SU-DHL-6 (cell line): ENCODE measurements at regions not wholly inside any gene's neighbourhood (a gene's known extent, or its start where the extent isn't known, plus 50 kb on each side); places are given as distances from the start of the nearest gene placed in this dataset.

Experiments used
- H2AFZ ChIP-seq: fragments of 200-600 bp; sonication (generic); 2 replicates; pipeline ENCODE4 v1.6.1; 2014; ENCODE audit warnings: low read depth, mild to moderate bottlenecking, moderate library complexity, mixed read lengths, antibody characterized with exemption, low read length; ENCODE audit not compliant: severe bottlenecking
- H3F3A ChIP-seq: fragments of 200-600 bp; shearing (Covaris generic); 2 replicates; pipeline ENCODE4 v1.6.0; 2016; ENCODE audit warnings: antibody characterized with exemption, mild to moderate bottlenecking; ENCODE audit not compliant: insufficient read depth
- H3K27ac ChIP-seq: fragments of 200-600 bp; sonication (generic); 2 replicates; pipeline ENCODE4 v1.5.1; 2016; ENCODE audit warnings: low read depth, mild to moderate bottlenecking, low read length, moderate library complexity, mixed read lengths
- H3K27me3 ChIP-seq: fragments of 200-600 bp; sonication (generic), shearing (Covaris generic); 2 replicates; pipeline ENCODE4 v1.6.0; 2014; ENCODE audit warnings: mild to moderate bottlenecking, low read length
- H3K36me3 ChIP-seq: fragments of 200-600 bp; sonication (generic); 2 replicates; pipeline ENCODE4 v1.6.1; 2014; ENCODE audit warnings: mild to moderate bottlenecking, low read length, mixed read lengths
- H3K4me2 ChIP-seq: fragments of 300-600, 200-600 bp; shearing (Covaris generic), sonication (generic); 2 replicates; pipeline ENCODE4 v1.6.0; 2014; ENCODE audit warnings: low read length, low read depth, mild to moderate bottlenecking; ENCODE audit not compliant: poor library complexity, severe bottlenecking
- H3K4me3 ChIP-seq: fragments of 200-600 bp; sonication (generic); 2 replicates; pipeline ENCODE4 v1.5.1; 2014; ENCODE audit warnings: antibody characterized with exemption, low read length, mild to moderate bottlenecking, mixed read lengths; ENCODE audit not compliant: insufficient read depth, poor library complexity, severe bottlenecking
- H3K79me2 ChIP-seq: fragments of 200-600 bp; sonication (generic); 2 replicates; pipeline ENCODE4 v1.6.1; 2014; ENCODE audit warnings: mild to moderate bottlenecking, low read length, moderate library complexity; ENCODE audit not compliant: insufficient read depth
- H3K9ac ChIP-seq: fragments of 200-600 bp; sonication (generic); 2 replicates; pipeline ENCODE4 v1.7.0; 2014; ENCODE audit warnings: mild to moderate bottlenecking, low read length
- H3K9me2 ChIP-seq: fragments of 200-600 bp; sonication (generic); replicated peaks from 2 replicates; pipeline ENCODE4 v1.6.1; 2014; ENCODE audit warnings: low read length; ENCODE audit not compliant: insufficient read depth
- H3K9me3 ChIP-seq: fragments of 200-600 bp; sonication (generic); 2 replicates; pipeline ENCODE4 v1.6.1; 2014; ENCODE audit warnings: low read length, mixed read lengths; ENCODE audit not compliant: insufficient read depth
- H4K20me1 ChIP-seq: fragments of 200-600 bp; sonication (generic); 2 replicates; pipeline ENCODE4 v1.6.1; 2014; ENCODE audit warnings: low read depth, mild to moderate bottlenecking, antibody characterized with exemption, low read length, moderate library complexity, mixed read lengths
- EZH2phosphoT487 ChIP-seq: fragments of 200-600 bp; sonication (generic), shearing (Covaris generic); conservative IDR thresholded peaks from 2 replicates; pipeline ENCODE4 v1.6.1; 2018; ENCODE audit warnings: mild to moderate bottlenecking, antibody characterized with exemption, low read length, moderate library complexity, mixed read lengths
- TF ChIP-seq, protein P1 (sequence below): fragments of 200-600 bp; sonication (generic); IDR thresholded peaks from one replicate; pipeline ENCODE4 v1.5.1; 2017; ENCODE audit warnings: antibody characterized with exemption, mild to moderate bottlenecking, low read length, moderate library complexity; ENCODE audit not compliant: insufficient read depth, poor library complexity, severe bottlenecking

DNA sequence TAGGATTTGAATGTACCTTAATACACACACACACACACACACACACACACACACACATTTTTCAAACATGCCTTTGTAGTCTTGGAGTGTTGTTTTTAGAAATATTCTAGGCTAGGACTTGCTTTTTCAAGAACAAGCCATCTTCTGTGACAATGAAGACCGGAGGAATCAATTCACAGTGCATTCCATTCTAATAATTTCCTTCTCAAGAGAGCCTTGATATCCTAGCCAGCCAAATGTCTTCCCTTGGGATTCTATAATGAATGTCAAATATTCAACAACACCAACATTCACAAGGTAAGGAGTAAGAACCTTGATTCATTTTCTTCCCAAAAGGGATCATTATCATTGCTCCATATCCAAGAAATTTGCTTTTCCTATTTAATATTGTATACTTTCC is 180.3 kb downstream of the SLITRK1 start:
- no peak overlapping the region for H2AFZ ChIP-seq
- no peaks in the 10 kb centered on the region for H3K27me3 ChIP-seq
- H3K9me2 ChIP-seq = no peaks in the 10 kb centered on the region
- H3K4me2 ChIP-seq = no peak overlapping the region
- H3K4me3 ChIP-seq = no peak overlapping the region
- H3K27ac ChIP-seq = no peak overlapping the region
- no peak overlapping the region for H3K9ac ChIP-seq
- no peaks in the 10 kb centered on the region for H3F3A ChIP-seq
- no peaks in the 10 kb centered on the region for H3K79me2 ChIP-seq
- H3K36me3 ChIP-seq = no peaks in the 10 kb centered on the region
- no peaks in the 10 kb centered on the region for H3K9me3 ChIP-seq
- TF ChIP-seq EZH2phosphoT487 = no peak
- TF ChIP-seq, protein P1, sequence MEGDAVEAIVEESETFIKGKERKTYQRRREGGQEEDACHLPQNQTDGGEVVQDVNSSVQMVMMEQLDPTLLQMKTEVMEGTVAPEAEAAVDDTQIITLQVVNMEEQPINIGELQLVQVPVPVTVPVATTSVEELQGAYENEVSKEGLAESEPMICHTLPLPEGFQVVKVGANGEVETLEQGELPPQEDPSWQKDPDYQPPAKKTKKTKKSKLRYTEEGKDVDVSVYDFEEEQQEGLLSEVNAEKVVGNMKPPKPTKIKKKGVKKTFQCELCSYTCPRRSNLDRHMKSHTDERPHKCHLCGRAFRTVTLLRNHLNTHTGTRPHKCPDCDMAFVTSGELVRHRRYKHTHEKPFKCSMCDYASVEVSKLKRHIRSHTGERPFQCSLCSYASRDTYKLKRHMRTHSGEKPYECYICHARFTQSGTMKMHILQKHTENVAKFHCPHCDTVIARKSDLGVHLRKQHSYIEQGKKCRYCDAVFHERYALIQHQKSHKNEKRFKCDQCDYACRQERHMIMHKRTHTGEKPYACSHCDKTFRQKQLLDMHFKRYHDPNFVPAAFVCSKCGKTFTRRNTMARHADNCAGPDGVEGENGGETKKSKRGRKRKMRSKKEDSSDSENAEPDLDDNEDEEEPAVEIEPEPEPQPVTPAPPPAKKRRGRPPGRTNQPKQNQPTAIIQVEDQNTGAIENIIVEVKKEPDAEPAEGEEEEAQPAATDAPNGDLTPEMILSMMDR = no peak
- no peaks in the 10 kb centered on the region for H4K20me1 ChIP-seq

DNA sequence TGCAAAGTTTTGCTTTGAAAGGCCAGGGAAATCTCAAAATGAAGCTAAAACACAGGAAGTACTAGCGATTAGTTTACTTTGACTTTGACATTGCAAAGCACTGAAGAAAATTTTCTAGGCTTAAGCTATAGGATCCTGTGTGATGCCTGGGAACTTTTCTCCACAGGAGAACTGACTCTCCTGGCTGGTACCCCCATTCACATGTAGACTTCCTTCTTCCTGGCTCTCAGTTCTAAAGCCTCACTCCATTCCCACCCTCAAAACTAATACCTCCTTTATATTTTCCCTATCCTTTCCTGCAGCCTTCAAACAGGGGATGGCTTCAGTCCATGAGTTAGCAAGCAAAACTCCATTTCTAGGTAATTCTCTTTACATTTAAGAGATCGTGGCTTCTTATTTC is 189.5 kb downstream of the SLITRK1 start:
- Histone ChIP-seq H2AFZ (no peak overlapping the region), H3F3A (no peaks in the 10 kb centered on the region), H3K27ac (no peak overlapping the region), H4K20me1 (no peaks in the 10 kb centered on the region), H3K36me3 (no peaks in the 10 kb centered on the region), H3K27me3 (no peaks in the 10 kb centered on the region), H3K9ac (no peak overlapping the region), H3K79me2 (no peaks in the 10 kb centered on the region), H3K4me2 (no peak overlapping the region), H3K9me3 (no peaks in the 10 kb centered on the region), H3K9me2 (no peaks in the 10 kb centered on the region), H3K4me3 (no peak overlapping the region)
- TF ChIP-seq EZH2phosphoT487 = no peak
- TF ChIP-seq, protein P1 = no peak

DNA sequence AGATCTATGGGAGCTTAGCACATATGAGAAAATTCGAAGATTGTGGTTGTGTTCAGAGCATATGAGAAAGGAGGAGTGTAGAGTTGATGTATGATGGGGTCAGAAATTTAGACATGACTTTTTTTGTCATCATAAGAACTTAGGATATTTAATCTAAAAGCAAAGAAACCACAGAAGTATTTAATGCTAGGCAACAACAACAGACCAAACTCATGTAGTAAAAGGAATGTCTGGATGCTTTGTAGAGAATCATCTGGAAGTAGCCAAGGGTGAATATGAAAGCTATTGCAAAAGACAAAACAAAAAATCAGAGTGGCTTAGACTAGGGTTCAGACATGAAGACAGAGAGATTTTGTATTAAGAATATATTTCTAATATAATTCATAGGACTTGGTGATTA is 190.3 kb downstream of the SLITRK1 start:
- TF ChIP-seq, protein P1 = no peak
- TF ChIP-seq EZH2phosphoT487 = no peak

DNA sequence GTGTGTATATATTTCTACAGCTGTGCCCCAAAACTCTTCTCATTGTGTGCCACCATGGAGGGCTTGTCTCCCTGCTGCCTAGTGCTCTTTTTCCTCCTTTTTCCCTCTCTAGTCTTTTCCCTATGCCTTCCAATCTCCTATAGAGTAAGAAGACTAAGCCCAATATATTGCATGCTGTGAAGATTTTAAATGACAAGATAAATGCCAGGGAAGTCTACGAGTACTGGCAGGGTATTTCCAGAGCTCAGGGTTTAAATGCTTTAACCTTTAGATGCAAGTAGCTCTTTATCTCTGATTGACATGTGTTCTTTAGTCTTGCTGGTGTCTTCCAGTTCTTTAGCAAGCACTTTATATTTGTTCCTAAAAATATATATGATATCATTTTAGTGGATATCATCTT is 200.7 kb downstream of the SLITRK1 start:
- Histone ChIP-seq H3K79me2 (no peaks in the 10 kb centered on the region), H3K27ac (no peak overlapping the region), H3K9me2 (no peaks in the 10 kb centered on the region), H3K4me3 (no peak overlapping the region), H3F3A (no peaks in the 10 kb centered on the region), H3K9me3 (no peaks in the 10 kb centered on the region), H3K9ac (no peak overlapping the region), H2AFZ (no peak overlapping the region), H4K20me1 (no peaks in the 10 kb centered on the region), H3K27me3 (no peaks in the 10 kb centered on the region), H3K4me2 (no peak overlapping the region), H3K36me3 (no peaks in the 10 kb centered on the region)
- TF ChIP-seq EZH2phosphoT487 = no peak
- TF ChIP-seq, protein P1 = no peak

More for the DNA sequence above, 190.3 kb downstream of the SLITRK1 start:
- Histone ChIP-seq H3K9me2 (no peaks in the 10 kb centered on the region), H3K36me3 (no peaks in the 10 kb centered on the region), H3K27me3 (no peaks in the 10 kb centered on the region), H3K79me2 (no peaks in the 10 kb centered on the region), H3K27ac (no peak overlapping the region), H2AFZ (no peak overlapping the region), H3K4me3 (no peak overlapping the region), H4K20me1 (no peaks in the 10 kb centered on the region), H3K4me2 (no peak overlapping the region), H3K9ac (no peak overlapping the region), H3K9me3 (no peaks in the 10 kb centered on the region), H3F3A (no peaks in the 10 kb centered on the region)
